Choroid plexus epithelial cell (primary cell): ENCODE measurements at regions not wholly inside any gene's neighbourhood (a gene's known extent, or its start where the extent isn't known, plus 50 kb on each side); places are given as distances from the start of the nearest gene placed in this dataset.

ENCODE experiments used
- DNase-seq: peaks from one replicate; pipeline ENCODE4 v3.0.0-alpha.2; 2010; ENCODE audit warnings: low read depth
- H3K4me3 ChIP-seq: 2 replicates; pipeline ENCODE4 v1.5.1; 2011; ENCODE audit warnings: low read depth, mild to moderate bottlenecking, control low read depth, low read length, moderate library complexity
- TF ChIP-seq, protein P1 (sequence below): conservative IDR thresholded peaks from 2 replicates; pipeline ENCODE4 v1.5.1; 2011; ENCODE audit warnings: low read depth, mild to moderate bottlenecking, control low read depth, inconsistent platforms, low read length, moderate library complexity

DNA sequence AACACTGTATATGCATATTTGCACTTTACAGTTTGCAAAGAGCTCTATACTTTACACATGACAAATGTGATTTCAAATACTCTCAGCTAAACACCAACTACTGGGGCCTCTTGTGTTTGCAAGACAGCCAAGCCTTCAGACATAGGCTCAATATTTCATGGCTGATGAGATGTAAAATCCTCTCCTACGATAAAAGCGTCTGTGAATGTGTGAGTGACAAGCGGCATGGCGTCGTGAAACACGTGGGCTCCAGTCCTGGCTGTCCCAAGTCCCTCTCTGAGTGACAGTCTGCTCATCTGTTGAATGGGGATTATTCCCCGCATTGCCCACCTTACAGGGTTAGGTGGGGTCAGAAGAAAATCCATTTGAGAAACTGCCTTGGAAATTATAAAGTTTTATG, 489.8 kb downstream of the RNF144A start:
- no peak overlapping the region for H3K4me3 ChIP-seq
- no peak for DNase-seq
- TF ChIP-seq, protein P1, sequence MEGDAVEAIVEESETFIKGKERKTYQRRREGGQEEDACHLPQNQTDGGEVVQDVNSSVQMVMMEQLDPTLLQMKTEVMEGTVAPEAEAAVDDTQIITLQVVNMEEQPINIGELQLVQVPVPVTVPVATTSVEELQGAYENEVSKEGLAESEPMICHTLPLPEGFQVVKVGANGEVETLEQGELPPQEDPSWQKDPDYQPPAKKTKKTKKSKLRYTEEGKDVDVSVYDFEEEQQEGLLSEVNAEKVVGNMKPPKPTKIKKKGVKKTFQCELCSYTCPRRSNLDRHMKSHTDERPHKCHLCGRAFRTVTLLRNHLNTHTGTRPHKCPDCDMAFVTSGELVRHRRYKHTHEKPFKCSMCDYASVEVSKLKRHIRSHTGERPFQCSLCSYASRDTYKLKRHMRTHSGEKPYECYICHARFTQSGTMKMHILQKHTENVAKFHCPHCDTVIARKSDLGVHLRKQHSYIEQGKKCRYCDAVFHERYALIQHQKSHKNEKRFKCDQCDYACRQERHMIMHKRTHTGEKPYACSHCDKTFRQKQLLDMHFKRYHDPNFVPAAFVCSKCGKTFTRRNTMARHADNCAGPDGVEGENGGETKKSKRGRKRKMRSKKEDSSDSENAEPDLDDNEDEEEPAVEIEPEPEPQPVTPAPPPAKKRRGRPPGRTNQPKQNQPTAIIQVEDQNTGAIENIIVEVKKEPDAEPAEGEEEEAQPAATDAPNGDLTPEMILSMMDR: no peak

DNA sequence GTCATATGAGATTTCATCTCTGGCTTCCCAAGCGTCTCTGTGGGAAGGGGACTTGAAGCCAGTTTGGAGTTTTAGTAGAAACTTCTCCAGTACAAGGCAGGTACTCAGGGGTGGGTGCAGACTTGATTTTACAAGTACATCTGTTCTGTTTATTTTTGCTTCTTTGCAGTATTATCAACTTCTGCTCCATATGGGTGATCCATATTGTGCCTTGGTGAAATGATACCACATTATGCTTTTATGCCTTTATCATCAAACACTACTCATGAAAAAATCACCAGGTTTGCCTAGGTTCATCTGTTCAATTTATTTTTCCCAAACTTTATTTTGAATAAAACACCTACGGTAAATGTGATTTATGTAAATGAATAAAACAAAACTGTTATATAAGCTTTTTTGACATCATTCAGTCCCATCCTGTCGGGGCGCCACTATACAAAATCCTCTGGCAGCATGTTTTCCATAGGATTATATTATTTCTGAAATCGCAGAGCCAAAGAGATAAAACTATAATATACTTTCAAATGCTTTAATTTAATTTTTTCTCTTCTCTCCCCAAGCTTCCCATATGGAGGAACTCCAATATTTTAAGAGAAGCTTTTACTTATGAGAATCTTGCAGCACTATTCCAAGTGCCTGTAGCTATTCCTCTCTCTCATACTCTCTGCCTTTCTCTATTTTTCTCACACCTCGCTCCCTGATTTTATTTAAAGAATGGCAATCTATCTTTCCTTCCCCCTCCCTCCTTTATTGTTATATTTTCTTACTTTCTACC, 490.9 kb downstream of the RNF144A start:
- DNase-seq: no peak
- no peak overlapping the region for H3K4me3 ChIP-seq
- TF ChIP-seq, protein P1: no peak

DNA sequence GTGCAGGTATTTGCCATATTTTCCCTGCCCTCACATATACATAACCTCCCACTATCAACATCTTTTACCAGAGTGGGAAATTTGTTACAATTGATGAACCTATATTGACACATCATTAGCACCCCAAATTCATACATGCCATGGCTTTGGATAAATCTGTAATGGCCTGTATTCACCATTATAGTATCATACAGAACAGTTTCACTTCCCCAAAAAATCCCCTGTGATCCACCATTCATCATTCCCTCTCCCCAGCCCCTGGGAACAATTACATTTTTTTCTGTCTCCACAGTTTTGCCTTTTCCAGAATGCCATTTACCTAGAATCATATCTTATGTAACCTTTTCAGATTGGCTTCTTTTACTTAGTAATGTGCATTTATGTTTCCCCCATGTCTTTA, 494.5 kb downstream of the RNF144A start:
- DNase-seq: no peak
- H3K4me3 ChIP-seq: no peak overlapping the region
- TF ChIP-seq, protein P1: no peak

DNA sequence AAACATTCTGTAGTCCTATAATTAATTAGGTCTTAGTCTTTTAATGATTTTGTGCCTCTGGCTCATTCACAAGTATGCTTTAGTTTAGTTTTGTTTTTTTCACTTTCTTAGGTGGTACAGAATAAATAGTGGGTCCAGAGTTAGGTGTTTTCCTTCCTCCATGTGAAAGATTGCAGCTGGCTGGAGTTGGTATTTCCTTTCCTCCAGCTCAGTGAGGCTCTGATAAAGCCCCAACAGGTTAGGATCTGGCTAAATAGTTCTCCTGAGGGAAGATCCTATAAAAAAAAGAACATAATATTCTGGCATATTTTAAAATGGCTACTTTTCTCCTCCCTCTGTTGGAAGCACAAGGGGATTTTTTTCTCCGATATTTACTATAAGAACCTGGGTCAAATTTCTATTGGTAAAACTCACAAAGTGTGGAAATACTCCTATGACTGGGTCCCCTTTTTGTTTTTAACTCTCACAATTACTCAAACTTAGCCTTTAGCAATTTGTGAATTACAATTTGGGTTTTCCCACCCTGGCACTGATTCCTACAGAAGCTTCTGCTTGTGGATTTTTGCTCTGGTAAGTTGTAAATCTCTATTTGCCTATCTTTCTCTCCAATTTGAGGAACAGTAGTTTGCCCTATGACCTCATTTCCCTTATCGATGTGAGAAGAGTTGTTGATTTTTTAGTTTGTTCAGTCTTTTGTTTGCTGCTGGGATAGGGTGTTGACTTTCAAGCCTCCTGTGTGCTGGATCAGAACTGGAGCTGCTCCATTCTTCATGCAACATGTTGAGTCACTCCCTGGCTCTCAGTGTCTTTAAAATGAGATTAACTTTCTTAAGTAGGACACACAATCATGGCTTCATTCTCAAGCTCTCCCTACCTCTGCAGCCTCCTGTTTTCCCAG, 500.9 kb downstream of the RNF144A start:
- no peak for DNase-seq
- TF ChIP-seq, protein P1: no peak

DNA sequence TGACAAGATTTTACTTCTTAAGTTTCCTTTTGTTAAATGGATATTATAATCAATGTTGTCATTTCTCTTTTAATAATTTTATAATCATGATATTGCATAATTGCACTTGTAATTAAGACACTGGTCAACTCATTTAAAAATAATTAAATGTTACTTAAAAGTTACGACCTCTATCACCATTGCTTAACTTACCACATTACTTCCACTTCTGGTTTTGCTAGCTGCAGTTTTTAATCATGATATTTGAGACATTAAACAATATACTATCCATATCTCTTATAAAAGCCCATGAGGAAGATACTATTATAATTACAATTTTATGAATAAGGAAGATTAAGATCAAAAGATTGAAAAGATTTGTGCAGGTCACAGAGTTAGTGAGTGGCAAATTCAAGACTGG, 502.0 kb downstream of the RNF144A start:
- DNase-seq: no peak
- H3K4me3 ChIP-seq: no peak overlapping the region
- TF ChIP-seq, protein P1: no peak

More for the DNA sequence above, 500.9 kb downstream of the RNF144A start:
- no peak overlapping the region for H3K4me3 ChIP-seq

DNA sequence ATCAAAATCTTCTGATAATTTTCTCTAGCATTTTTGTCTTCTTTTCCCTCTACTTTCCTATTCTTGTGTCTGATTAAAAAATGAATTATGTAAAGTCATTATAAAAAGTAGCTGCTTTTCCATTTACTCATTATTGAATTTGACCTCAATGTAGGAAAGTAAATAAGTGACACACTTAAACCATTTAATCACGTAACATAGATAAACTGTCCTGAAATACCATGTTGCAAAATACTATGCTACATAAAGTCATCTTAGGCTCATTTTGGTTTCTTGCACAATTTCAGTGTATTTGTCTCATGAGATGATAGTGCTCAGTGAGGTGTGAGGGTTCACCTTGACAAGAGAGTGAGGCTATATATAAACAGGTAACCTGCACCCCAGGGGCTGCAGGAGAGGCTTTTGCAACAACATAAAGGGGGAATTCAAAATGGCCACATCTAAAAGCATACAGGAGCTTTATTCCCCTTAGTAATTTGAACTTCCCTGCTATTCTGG, 502.7 kb downstream of the RNF144A start:
- TF ChIP-seq, protein P1: no peak
- DNase-seq: no peak
- no peak overlapping the region for H3K4me3 ChIP-seq
